HG02938 (cell line): ENCODE measurements at regions not wholly inside any gene's neighbourhood (a gene's known extent, or its start where the extent isn't known, plus 50 kb on each side); places are given as distances from the start of the nearest gene placed in this dataset.
"Not testable (repeated sequence)": the region's sequence is repeated elsewhere in the genome, so short reads cannot be mapped to it uniquely, and the experiment has no call there.

Experiments
- ATAC-seq: cut with Tn5 transposase; IDR thresholded peaks from one replicate; pipeline ENCODE4 v1.9.1; 2021; ENCODE audit warnings: mild to moderate bottlenecking, moderate library complexity; ENCODE audit not compliant: unreplicated experiment

GRCh38 chr7:67301667-67302066 is 305.0 kb downstream of the TYW1 start:
- no peak for ATAC-seq

- peak; percentile 90 for ATAC-seq
Measured at GRCh38 chr7:67302113-67303039, 305.7 kb downstream of the TYW1 start.

GRCh38 chr7:67304846-67305245 is 308.2 kb downstream of the TYW1 start:
- not testable (repeated sequence) for ATAC-seq

GRCh38 chr7:67306331-67306730 is 309.7 kb downstream of the TYW1 start:
- no peak for ATAC-seq

GRCh38 chr7:67309764-67310549 is 313.3 kb downstream of the TYW1 start:
- no peak for ATAC-seq

GRCh38 chr7:67311901-67312300 is 315.3 kb downstream of the TYW1 start:
- ATAC-seq, result no peak

- no peak for ATAC-seq
Measured at GRCh38 chr7:67313213-67313612, 316.6 kb downstream of the TYW1 start.

- not testable (repeated sequence) for ATAC-seq
Measured at GRCh38 chr7:67316902-67317301, 320.3 kb downstream of the TYW1 start.

- ATAC-seq, result not testable (repeated sequence)
Measured at GRCh38 chr7:67328257-67328656, 331.6 kb downstream of the TYW1 start.

- ATAC-seq, result not testable (repeated sequence)
Measured at GRCh38 chr7:67335165-67335564, 338.5 kb downstream of the TYW1 start.

GRCh38 chr7:67335663-67336062 is 339.0 kb downstream of the TYW1 start:
- ATAC-seq, result not testable (repeated sequence)

GRCh38 chr7:67338545-67338944 is 341.9 kb downstream of the TYW1 start:
- ATAC-seq, result not testable (repeated sequence)

- ATAC-seq, result no peak
Measured at GRCh38 chr7:67341153-67341768, 344.6 kb downstream of the TYW1 start.

GRCh38 chr7:67343114-67343513 is 346.5 kb downstream of the TYW1 start:
- no peak for ATAC-seq

GRCh38 chr7:67343572-67343971 is 346.9 kb downstream of the TYW1 start:
- no peak for ATAC-seq

GRCh38 chr7:67344481-67345193 is 348.0 kb downstream of the TYW1 start:
- ATAC-seq, result no peak

GRCh38 chr7:67346126-67346525 is 349.5 kb downstream of the TYW1 start:
- ATAC-seq, result no peak

GRCh38 chr7:67346876-67347275 is 350.2 kb downstream of the TYW1 start:
- no peak for ATAC-seq

GRCh38 chr7:67348171-67348570 is 351.5 kb downstream of the TYW1 start:
- ATAC-seq, result no peak

GRCh38 chr7:67357653-67358052 is 361.0 kb downstream of the TYW1 start:
- ATAC-seq, result not testable (repeated sequence)

GRCh38 chr7:67358316-67358715 is 361.7 kb downstream of the TYW1 start:
- not testable (repeated sequence) for ATAC-seq
